HK-2 (cell line): ENCODE measurements at regions not wholly inside any gene's neighbourhood (a gene's known extent, or its start where the extent isn't known, plus 50 kb on each side); places are given as distances from the start of the nearest gene placed in this dataset.
"Not testable (repeated sequence)": the region's sequence is repeated elsewhere in the genome, so short reads cannot be mapped to it uniquely, and the experiment has no call there.

ENCODE experiments used
- DNase-seq: peaks from one replicate; pipeline ENCODE4 v3.0.0-alpha.2; 2018; ENCODE audit not compliant: unreplicated experiment

DNA sequence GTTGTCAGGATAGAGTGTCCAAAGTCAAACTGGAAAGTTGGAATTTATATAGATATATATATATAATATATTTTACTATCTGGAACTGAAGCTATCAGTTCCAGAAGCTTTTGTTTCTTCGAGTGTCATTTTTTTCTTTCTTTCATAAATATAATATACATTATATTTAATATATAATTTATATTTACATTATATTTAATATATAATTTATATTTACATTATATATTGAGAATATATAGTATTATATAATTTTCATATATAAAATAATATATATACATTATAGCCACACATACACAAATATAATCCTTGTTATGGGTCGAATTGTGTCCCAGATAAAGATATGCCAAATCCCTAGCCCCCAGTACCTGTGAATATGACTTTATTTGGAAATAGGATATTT is 842.3 kb upstream of the LRRC4C start:
- DNase-seq: no peak

DNA sequence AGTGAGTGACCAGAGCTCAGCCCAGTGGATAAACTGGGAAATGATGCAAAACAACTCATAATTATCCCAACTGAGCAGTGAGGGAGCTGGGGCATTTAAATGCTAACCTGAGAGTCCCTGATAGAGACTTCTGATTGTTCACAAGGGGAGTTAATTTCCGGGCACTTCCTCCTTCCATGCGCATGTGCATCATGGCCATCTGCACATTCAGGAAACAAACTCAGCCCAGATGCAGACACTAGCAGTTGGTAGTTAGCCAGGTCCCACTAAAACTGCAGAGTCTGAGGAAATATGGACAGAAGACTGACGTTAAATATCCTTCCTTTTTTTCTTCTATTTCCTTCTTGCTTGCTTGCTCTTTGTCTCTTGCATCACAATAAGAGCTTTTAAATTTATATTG is 852.1 kb upstream of the LRRC4C start:
- DNase-seq: no peak

DNA sequence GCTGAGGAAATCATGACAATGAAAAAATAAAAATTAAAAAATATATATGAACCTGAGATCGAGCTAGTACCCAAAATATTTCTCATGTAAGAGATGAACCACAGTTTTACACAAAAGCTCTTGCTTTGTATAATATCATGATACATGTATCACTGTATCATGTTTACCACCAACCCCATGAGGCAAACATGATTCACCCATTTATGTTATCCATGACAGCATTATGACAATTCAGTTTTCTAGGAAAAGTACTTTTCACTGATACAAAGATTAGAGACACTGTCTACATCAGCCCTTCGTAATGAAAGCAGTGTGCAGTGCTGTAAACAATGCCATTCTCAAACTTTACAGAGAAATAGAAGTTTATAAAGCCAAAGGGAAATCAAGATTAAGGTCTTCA is 852.5 kb upstream of the LRRC4C start:
- DNase-seq: no peak

DNA sequence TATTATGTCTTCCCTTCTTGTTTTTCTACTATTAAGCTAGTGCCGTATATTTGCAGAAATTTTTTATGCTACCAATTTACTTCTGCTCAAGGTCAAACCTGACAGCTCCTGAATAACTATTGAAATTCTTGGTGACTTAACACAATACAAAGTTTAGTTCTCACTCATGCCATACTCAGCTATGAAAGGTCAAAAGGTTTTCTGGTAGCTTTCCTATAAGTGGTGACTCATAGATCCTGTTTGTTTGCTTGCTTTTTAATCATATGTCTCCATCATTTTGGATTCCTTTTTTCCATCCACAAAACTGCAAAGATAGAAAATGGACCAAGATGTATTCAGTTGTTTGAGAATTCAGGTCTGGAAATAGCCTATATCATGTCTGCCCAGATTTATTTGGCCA is 855.8 kb upstream of the LRRC4C start:
- DNase-seq: no peak

DNA sequence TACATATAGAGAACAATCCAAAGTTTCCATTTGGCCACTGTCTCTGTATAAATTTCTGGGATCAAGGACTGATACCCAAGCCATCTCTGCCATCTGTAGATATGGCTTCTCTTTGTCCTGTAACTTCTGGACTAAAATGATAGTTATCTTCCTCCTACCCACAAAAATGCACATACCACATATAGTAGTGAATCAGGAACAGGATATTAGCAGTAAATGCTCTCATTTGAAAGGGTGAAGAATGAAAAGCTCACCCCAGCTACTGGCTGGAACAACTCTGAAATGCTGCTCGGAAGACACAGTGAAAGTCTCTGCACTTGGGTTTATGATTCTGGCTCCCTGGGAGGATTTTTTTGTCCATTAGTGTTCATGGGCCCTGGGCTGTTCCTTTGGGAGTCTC is 856.4 kb upstream of the LRRC4C start:
- DNase-seq: no peak

DNA sequence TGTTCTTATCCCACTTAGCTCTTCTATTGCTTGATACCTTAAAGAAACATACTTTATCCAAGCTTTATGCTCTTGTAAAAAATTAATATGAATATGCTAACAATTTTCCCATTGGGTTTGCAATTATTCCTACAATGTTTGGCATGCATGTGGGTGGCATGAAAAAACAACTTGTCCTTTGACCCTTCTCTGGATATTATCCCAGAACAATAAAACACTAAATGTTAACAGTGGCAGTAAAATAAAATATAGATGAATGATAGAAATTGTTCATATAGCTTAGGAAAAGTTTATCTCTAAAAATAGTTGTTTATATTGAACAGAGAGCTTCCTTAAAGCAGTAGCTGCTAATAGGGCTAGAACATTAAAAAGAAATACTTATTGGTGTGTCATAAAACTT is 860.5 kb upstream of the LRRC4C start:
- no peak for DNase-seq

DNA sequence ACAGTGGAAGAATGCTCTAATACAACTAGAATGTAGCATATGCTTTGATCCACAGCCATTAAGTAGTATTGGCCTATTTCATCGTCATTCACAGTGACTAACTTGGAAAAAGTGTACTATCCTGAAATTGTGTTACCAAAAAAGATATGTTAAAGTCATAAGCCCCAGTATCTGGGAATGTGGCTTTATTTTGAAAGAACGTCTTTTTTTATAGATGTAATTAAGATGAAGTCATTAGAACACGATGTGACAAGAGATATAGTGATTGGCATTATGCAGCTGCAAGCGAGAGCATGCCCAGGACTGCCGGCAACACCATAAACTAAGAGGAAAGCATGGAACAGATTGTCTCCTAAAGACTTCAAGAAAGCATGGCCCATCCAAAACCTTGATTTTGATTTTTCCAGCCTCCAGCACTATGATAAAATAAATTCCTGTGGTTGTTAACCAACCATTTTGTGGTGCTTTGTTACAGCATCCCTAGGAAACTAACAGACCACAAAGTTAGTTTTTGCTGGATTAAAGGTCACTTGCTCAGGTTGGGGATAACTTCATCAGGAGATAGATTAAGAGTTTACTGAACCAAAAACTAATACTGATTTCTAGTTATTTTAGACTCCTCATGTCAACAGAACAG is 870.6 kb upstream of the LRRC4C start:
- DNase-seq: no peak

DNA sequence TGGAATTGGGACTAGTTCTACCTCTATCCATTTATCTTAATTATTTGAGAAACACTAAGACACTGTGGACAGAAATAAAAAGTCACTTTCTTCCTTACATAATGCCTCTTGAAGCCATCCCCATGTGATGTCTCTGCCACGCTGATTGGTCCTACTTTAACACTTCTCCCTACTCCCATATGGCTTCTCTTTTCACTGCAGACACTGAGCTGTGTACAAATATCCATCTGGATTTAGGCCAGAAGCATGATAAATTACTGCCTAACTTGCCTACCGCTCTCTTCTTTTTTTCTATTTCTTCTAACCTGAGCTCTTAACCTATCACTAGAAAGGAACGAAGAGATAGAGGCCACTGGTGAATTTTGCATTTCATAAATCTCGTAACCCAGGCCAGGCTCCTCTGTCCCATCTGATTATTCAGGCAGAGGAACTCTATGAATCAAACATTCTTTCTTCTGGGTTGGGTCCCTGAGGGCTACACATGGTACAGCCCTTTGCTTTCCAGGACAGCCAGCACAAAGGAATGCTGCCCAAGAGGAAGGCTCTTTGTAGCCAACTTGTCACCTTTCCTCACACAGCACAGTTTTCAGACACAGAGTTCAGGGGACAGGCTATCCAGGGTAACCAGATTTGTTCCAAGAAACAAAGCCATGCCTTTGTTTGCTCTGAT is 878.5 kb upstream of the LRRC4C start:
- no peak for DNase-seq

DNA sequence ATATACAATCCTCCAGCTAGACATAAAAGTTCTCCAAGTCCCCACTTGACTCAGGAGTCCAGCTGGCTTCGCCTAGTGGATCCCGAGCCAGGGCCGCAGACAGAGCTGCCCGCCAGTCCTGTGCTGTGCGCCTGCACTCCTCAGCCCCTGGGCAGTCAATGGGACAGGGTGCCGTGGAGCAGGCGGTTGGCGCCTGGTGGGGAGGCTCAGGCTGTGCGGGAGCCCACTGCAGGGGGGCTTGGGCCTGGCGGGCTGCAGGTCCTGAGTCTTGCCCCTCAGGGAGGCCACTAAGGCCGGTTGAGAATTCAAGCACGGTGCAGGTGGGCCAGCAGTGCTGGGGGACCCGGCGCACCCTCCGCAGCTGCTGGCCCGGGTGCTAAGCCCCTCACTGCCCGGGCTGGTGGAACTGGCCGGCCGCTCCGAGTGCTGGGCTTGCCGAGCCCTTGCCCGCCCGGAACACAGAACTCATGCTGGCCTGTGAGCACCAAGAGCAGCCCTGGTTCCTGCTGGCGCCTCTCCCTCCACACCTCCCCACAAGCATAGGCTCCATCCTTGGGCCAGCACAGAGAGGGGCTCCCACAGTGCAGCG is 884.8 kb upstream of the LRRC4C start:
- no peak for DNase-seq

DNA sequence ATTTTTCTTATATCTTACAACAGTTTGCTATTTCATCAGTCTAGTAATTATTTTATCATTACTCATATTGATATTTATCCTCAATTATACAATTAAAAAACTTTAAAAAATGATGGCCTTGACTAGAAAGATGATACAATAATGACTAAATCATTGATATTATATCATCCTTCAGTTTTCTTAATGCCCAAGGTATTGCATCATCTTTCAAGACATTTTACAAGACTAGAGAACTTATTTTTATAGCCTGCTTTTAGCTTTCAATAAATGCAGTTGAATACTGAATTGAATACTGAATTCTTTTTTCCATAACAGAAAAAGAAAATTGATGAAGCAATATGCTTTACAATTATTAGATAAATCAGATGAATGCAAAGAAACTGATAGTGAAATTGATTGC is 886.5 kb upstream of the LRRC4C start:
- no peak for DNase-seq

DNA sequence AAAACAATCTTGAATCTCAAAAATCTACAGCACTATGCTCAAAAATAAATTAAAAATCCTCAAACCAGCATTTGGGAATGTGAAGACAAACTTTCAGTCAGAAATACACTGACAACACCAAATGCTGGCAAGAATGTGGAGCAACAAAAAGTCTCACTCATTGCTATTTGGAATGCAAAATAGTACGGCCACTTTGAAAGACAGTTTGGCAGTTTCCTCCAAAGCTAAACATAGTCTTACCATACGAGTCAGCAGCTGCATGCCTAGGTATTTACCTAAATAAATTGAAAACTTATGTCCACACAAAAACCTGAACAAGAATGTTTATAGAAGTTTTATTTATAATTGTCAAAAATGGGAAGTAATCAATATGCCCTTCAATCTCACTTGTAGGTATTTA is 904.2 kb upstream of the LRRC4C start:
- DNase-seq: no peak

DNA sequence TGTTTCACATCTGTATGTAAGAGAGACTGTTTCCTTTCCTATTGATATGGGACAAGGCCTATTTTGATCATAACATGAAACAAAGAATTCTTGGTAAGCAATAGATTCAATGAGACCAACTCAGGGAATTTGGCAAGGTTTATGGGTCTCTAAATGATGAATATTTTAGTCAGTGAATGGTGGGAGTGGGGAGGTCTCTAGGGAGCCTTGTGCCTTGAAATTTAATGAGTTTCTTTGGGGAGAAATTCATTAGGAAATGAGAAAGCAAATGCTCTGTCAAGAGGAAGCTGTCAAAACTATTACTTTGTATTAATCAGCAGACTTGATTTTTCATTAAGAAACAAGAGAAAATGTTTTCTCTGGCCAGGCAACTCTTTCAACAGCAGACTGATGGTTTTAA is 921.7 kb upstream of the API5 start:
- no peak for DNase-seq

DNA sequence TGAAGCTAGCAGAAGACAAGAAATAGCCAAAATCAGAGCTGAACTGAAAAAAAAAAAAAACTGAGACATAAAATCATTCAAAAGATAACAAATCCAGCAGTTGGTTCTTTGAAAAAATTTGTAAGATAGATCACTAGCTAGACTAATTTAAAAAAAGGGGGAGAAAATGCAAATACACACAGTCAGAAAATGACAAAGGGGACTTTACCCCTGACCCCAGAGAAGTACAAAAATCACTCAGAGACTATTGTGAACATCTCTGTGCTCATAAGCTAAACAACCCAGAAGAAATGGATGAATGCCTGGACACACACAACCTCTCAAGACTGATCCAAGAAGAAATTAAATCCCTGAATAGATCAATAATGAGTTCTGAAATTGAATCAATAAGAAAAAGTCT is 914.3 kb upstream of the API5 start:
- no peak for DNase-seq

DNA sequence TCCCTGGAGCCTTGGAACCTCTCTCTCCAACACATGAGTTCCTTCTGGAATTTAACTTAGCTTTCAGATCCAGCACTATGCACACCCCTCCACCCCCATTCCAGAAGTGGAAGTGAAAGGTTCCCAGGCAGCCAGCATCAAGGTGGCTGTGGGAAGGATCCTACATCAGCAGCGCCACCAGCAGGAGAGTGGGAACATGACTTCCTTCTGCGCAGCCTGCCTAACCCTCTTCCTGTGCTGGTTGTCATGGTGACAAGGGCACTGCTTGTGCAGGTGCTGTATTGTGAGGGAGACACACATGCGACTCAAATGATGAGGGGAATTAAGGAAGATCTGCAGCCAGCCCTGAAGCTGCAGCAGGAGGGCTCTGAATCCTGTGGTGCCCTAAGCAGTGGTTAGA is 904.5 kb upstream of the API5 start:
- DNase-seq: no peak

DNA sequence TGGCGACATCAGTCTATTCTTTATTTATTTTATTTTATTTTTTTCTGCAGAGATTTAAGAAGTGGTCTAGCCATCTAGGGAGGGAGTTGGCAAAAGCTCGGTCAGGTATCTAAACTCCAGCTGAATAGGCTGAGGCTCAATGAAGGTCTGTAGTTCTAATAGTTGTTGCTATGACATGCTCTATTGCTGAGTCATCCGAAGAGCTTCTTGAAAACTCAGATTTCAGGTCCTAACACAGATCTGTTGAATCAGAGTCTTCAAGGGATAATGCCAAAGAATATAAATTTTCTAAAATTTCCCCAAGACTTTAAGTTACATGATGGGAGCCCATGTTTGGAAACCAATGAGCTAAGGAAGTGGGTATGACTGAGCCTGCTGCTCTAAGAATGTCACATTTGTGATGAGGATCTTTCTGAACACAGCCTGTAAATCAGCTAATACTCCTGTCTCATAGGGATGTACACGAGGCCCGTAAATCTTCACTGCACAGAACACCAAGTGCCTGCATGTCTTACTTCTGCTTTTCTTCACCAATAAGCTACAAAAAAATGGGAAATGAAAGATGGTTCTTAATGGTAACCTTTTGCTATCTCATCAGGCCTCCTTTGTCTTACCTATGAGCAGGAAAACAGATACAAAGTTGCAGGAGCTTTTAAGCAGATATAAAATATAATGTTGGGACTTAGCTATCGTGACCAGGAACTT is 901.4 kb upstream of the API5 start:
- no peak for DNase-seq

DNA sequence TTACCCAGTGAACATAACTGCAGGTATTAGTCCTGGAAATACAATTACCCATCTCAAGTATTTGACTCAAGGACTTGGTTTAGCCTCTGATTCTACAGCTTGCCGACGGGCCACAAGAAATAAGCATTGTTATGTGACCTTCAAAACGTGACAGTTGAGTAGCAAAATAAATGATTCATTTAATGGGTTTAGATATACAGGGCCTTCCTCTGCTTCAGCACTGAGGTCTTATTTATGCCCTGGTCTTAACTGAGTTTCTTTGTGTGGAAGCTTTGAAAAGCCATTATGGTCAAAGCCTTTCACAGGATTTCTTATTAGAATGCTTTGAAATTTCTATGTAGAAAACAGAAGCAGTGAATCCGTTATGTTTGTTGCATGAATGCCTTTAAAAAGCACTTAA is 899.2 kb upstream of the API5 start:
- no peak for DNase-seq

DNA sequence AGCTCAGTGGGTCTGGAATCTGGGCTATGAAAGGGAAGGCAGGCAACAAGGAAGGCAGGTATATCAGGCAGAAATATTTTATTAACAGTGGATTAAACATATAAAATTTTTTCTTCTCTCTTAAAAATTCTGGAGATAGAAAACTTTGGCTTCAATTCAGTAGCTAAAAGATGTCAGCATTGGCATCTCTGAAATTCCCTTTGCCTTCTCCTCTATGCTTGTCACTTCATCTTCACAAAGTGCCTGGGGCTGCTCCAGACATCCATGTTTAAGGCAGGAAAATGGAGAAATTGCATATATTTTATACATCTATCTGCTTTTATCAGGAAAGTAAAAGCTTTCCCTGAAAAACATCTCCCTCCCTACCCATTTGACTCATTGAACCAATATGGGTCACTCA is 894.1 kb upstream of the API5 start:
- DNase-seq: no peak

DNA sequence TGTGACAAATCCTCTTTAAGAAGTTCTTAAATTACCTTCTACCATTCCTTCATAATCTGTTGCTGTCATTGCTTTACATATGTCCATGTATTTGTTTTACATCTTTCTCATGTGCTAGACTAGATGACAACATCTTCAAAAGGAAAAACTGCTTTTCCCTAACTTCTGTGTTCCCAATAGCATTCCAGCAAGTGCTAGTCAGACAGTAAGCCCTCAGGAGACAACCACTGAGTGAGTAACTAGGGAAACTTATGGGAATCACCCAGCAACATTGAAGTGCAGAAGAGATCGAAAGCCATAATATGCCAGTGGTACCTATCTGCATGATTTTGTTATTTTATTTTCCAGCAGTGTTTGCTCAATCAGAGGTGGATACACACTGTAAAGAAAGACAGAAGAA is 889.7 kb upstream of the API5 start:
- no peak for DNase-seq

DNA sequence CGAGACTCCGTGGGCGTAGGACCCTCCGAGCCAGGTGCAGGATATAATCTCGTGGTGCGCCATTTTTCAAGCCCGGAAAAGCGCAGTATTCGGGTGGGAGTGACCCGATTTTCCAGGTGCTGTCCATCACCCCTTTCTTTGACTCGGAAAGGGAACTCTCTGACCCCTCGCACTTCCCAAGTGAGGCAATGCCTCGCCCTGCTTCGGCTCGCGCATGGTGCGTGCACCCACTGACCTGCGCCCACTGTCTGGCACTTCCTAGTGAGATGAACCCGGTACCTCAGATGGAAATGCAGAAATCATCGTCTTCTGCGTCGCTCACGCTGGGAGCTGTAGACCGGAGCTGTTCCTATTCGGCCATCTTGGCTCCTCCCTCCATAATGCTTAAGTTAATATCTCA is 876.9 kb upstream of the API5 start:
- DNase-seq: not testable (repeated sequence)

DNA sequence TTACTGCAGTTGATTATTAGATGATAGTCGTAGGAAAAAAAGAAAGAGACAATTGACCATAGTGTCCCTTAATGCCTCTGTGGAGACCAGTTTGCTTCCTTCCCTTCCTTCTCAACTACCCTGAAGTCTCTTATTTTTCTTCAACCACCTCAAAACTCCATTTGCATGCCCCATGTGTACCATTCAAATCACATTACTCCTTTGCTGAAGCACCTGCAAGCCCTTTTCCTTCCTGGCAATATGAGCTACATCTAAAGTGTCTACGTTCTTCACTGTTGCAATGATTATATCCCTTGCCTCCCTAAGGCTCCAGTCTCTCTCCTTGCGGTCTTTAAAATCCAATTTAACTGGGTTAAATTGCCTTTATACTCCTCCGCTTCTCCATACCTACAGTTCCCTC is 867.4 kb upstream of the API5 start:
- DNase-seq: no peak

DNA sequence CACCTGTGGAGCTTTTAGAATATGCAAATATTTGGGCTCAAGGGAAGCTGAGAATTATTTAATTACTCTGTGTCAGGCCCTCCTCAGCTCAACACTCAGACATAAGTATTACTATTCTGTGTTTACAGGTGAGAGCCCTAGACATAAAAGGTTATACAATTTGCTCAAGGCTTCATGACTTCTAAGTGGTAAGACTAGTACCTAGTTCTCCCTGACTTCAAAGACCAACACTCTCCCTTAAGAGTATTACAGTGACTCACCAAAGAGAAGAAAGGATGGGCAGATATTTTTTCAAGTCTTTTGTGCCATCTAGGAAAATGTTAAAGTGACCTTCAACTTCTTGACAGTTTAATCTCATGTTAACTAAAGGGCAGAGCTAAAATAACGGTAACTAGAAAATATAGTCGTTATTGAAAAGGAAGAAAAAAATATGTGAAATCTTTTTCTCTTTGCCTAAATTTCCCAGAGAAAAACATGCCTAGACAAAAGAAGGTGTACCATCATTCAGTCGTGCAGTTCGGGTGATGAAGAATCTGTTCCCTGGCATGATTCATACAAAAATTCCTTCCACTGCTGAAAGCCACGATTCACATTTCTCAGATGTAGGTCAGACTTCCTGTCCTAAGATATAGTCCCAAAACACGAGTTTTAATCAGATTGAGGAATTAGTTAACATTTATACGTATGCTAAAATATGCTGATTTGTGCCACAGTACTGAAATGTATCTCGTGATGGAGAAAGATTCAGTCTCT is 849.1 kb upstream of the API5 start:
- no peak for DNase-seq

DNA sequence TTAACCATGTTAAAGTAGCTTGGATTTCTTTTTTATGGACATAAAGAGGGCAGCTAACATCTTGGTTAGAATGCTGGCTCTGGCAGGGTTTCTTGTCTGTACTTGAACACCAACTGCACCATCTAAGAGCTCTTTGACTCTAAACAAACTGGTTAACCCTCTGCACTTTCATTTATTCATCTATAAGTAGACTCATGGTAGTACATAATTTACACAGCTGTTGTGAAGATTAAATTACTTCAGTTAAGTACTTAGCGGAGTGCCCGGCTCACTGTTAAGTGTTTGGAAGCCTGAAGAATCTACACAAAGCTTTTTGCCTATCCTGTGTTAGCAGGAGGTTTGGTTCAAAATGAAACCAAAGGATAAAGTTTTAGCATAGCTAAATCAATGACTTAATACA is 846.2 kb upstream of the API5 start:
- DNase-seq: no peak
